SK-N-SH (cell line): ENCODE measurements at regions not wholly inside any gene's neighbourhood (a gene's known extent, or its start where the extent isn't known, plus 50 kb on each side); places are given as distances from the start of the nearest gene placed in this dataset.

Source experiments
- CTCF ChIA-PET: fragments of 300-600, 350-600 bp; formaldehyde crosslinking; extraction: SDS; loops from one replicate; lab custom pipeline; 2021; lab: Yijun Ruan, JAX
- POLR2A ChIA-PET: fragments of 350-600 bp; sonication (Branson Sonifier 250); formaldehyde crosslinking; extraction: SDS; loops from one replicate; lab custom pipeline; 2020; ENCODE audit warnings: antibody characterized with exemption, inconsistent platforms; lab: Yijun Ruan, JAX
- DNase-seq: peaks from one replicate; pipeline ENCODE4 v3.0.0; 2012
- H2AFZ ChIP-seq: fragments of 200-600 bp; sonication (generic); 2 replicates; pipeline ENCODE4 v1.8.1; 2016; ENCODE audit warnings: antibody characterized with exemption, mild to moderate bottlenecking, low read depth
- H3F3A ChIP-seq: fragments of 200-600 bp; sonication (generic); replicated peaks from 2 replicates; pipeline ENCODE3; 2016; ENCODE audit warnings: antibody characterized with exemption, mild to moderate bottlenecking; ENCODE audit not compliant: insufficient read depth
- H3K27ac ChIP-seq, 2 experiments: fragments of 200-500 bp in 1 of 2; fragments of 200-600 bp in 1 of 2; sonication (Bioruptor generic) in 1 of 2; sonication (generic), shearing (Covaris generic) in 1 of 2; 2 replicates each; pipeline versions ENCODE4 v1.5.1 to v1.6.1; 2014 to 2016; ENCODE audit warnings: low read depth in 2 of 2, inconsistent platforms in 1 of 2, low read length in 1 of 2, mild to moderate bottlenecking in 1 of 2, mixed read lengths in 1 of 2
- H3K27me3 ChIP-seq: fragments of 200-600 bp; sonication (generic), shearing (Covaris generic); 2 replicates; pipeline ENCODE4 v1.6.1; 2016; ENCODE audit warnings: mixed run types; ENCODE audit not compliant: insufficient read depth
- H3K36me3 ChIP-seq, 2 experiments: fragments of 200-500 bp in 1 of 2; fragments of 200-600 bp in 1 of 2; sonication (Bioruptor generic) in 1 of 2; sonication (generic) in 1 of 2; replicated peaks in 1 of 2; 2 replicates each; pipeline versions ENCODE3 to v1.5.1; 2014 to 2016; ENCODE audit warnings: low read length in 1 of 2, mild to moderate bottlenecking in 1 of 2; ENCODE audit not compliant: insufficient read depth in 2 of 2, control insufficient read depth in 1 of 2
- H3K4me1 ChIP-seq, 2 experiments: fragments of 200-500 bp in 1 of 2; fragments of 200-600 bp in 1 of 2; sonication (Bioruptor generic) in 1 of 2; sonication (generic), shearing (Covaris generic) in 1 of 2; 2 replicates each; pipeline versions ENCODE4 v1.5.1 to v1.6.1; 2014 to 2016; ENCODE audit warnings: low read depth in 1 of 2, low read length in 1 of 2, mixed run types in 1 of 2; ENCODE audit not compliant: insufficient read depth in 2 of 2, control insufficient read depth in 1 of 2
- H3K4me2 ChIP-seq: fragments of 200-600 bp; sonication (generic), shearing (Covaris generic); 2 replicates; pipeline ENCODE4 v1.6.1; 2017; ENCODE audit warnings: mixed run types
- H3K4me3 ChIP-seq, 2 experiments: fragments of 200-500 bp in 1 of 2; fragments of 200-600 bp in 1 of 2; sonication (Bioruptor generic) in 1 of 2; sonication (generic), shearing (Covaris generic) in 1 of 2; 2 replicates each; pipeline versions ENCODE4 v1.5.1 to v1.8.1; 2014 to 2016; ENCODE audit warnings: low read depth in 2 of 2, inconsistent platforms in 1 of 2, low read length in 1 of 2, mild to moderate bottlenecking in 1 of 2, mixed read lengths in 1 of 2, moderate library complexity in 1 of 2
- H3K79me2 ChIP-seq: fragments of 200-600 bp; sonication (generic); 2 replicates; pipeline ENCODE4 v1.8.1; 2017; ENCODE audit warnings: mild to moderate bottlenecking; ENCODE audit not compliant: insufficient read depth
- H3K9ac ChIP-seq: fragments of 200-600 bp; sonication (generic); 2 replicates; pipeline ENCODE4 v1.6.1; 2017; ENCODE audit warnings: mixed run types
- H3K9me2 ChIP-seq: fragments of 200-600 bp; sonication (generic); 2 replicates; pipeline ENCODE4 v1.6.1; 2017; ENCODE audit warnings: mixed run types
- H3K9me3 ChIP-seq: fragments of 200-600 bp; sonication (generic); 2 replicates; pipeline ENCODE4 v1.6.1; 2017; ENCODE audit warnings: mixed run types, mild to moderate bottlenecking, moderate library complexity
- H4K20me1 ChIP-seq: fragments of 200-600 bp; sonication (generic); 2 replicates; pipeline ENCODE4 v1.6.1; 2017; ENCODE audit warnings: mild to moderate bottlenecking, mixed run types; ENCODE audit not compliant: insufficient read depth
- CHD2 ChIP-seq: fragments of 150-350 bp; IDR thresholded peaks from 2 replicates; pipeline ENCODE4 v1.6.1; 2018; ENCODE audit warnings: low read length; ENCODE audit not compliant: partially characterized antibody
- ELF1 ChIP-seq: IDR thresholded peaks from 2 replicates; pipeline ENCODE4 v1.4.0; 2012
- EZH2phosphoT487 ChIP-seq: fragments of 200-600 bp; sonication (generic); IDR thresholded peaks from 2 replicates; pipeline ENCODE4 v1.6.1; 2017; ENCODE audit warnings: low read depth, mixed run types, mild to moderate bottlenecking, antibody characterized with exemption, moderate library complexity, borderline replicate concordance
- FOSL2 ChIP-seq: IDR thresholded peaks from 2 replicates; pipeline ENCODE4 v1.4.0; 2012; ENCODE audit warnings: low read depth, mild to moderate bottlenecking, moderate library complexity, borderline replicate concordance
- FOXJ3 ChIP-seq: sonication (generic); formaldehyde crosslinking; IDR thresholded peaks from 2 replicates; pipeline ENCODE4 v1.5.1; 2020; ENCODE audit warnings: mild to moderate bottlenecking, missing genetic modification reagents
- GATA2 ChIP-seq: sonication (generic); formaldehyde crosslinking; IDR thresholded peaks from 2 replicates; pipeline ENCODE4 v1.5.0; 2020; ENCODE audit warnings: mild to moderate bottlenecking, missing genetic modification reagents
- JUND ChIP-seq: IDR thresholded peaks from 2 replicates; pipeline ENCODE4 v1.4.0; 2012
- MEF2A ChIP-seq: IDR thresholded peaks from 2 replicates; pipeline ENCODE4 v1.4.0; 2012; ENCODE audit warnings: low read depth, borderline replicate concordance
- NFIC ChIP-seq: IDR thresholded peaks from 2 replicates; pipeline ENCODE4 v1.4.0; 2012; ENCODE audit warnings: borderline replicate concordance
- NRF1 ChIP-seq: IDR thresholded peaks from 2 replicates; pipeline ENCODE4 v1.6.1; 2012; ENCODE audit warnings: low read depth, mild to moderate bottlenecking, low read length
- RFX5 ChIP-seq: IDR thresholded peaks from 2 replicates; pipeline ENCODE4 v1.6.1; 2012; ENCODE audit warnings: mild to moderate bottlenecking, improper control_type of control experiment, low read length
- SIN3A ChIP-seq: IDR thresholded peaks from 2 replicates; pipeline ENCODE4 v1.6.1; 2012; ENCODE audit warnings: low read depth, mild to moderate bottlenecking, low read length, moderate library complexity, borderline replicate concordance
- SMC3 ChIP-seq: IDR thresholded peaks from 2 replicates; pipeline ENCODE4 v1.6.1; 2012; ENCODE audit warnings: low read depth, low read length, improper control_type of control experiment
- TAF1 ChIP-seq: IDR thresholded peaks from 2 replicates; pipeline ENCODE4 v1.6.1; 2012; ENCODE audit warnings: low read depth, mild to moderate bottlenecking, low read length, moderate library complexity, borderline replicate concordance
- TCF12 ChIP-seq: IDR thresholded peaks from 2 replicates; pipeline ENCODE4 v1.4.0; 2012
- WGBS: methylation state at CpG from one replicate; pipeline ENCODE4 v1.1.6; 2017; ENCODE audit warnings: low lambda C conversion rate; 5-methylcytosine and 5-hydroxymethylcytosine counted together
- TF ChIP-seq, protein P1 (sequence below): IDR thresholded peaks from 2 replicates; pipeline ENCODE4 v1.4.0; 2012; ENCODE audit warnings: low read depth
- TF ChIP-seq, protein P2 (sequence below): fragments of 150-350 bp; IDR thresholded peaks from 2 replicates; pipeline ENCODE4 v1.6.1; 2017; ENCODE audit warnings: antibody characterized with exemption, low read length, low read depth, borderline replicate concordance
- TF ChIP-seq, protein P3 (sequence below): IDR thresholded peaks from 2 replicates; pipeline ENCODE4 v1.6.1; 2012; ENCODE audit warnings: mild to moderate bottlenecking, low read depth, low read length, moderate library complexity
- TF ChIP-seq, protein P4 (sequence below): fragments of 150-350 bp; IDR thresholded peaks from 2 replicates; pipeline ENCODE4 v1.6.1; 2016; ENCODE audit warnings: mild to moderate bottlenecking, low read depth, low read length
- TF ChIP-seq, protein P5 (sequence below): IDR thresholded peaks from 2 replicates; pipeline ENCODE4 v1.4.0; 2012; ENCODE audit warnings: low read depth, borderline replicate concordance

DNA sequence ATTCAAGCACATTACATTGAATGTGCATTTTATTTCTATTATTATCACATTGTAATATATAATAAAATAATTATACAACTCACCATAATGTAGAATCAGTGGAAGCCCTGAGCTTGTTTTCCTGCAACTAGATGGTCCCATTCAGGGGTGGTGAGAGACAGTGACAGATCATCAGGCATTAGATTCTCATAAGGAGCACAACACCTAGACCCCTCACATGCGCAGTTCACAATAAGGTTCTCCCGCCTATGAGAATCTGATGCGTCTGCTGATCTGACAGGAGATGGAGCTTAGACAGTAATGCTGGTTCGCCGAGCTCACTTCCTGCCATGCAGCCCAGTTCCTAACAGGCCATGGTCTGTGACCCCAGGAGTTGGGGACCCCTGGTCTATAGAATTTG, 96.7 kb upstream of the RBBP6 start:
- H3K36me3 ChIP-seq = no peaks in the 10 kb centered on the region
- no peaks in the 10 kb centered on the region for H3K9me2 ChIP-seq
- no peak overlapping the region for H2AFZ ChIP-seq
- no peaks in the 10 kb centered on the region for H3F3A ChIP-seq
- ChIA-PET CTCF (no interaction called here), POLR2A (no interaction called here)
- H3K27me3 ChIP-seq = no peaks in the 10 kb centered on the region
- WGBS = 29% methylated on average over 5 of the region's 5 CpGs
- no peaks in the 10 kb centered on the region for H4K20me1 ChIP-seq
- no peaks in the 10 kb centered on the region for H3K79me2 ChIP-seq
- TF ChIP-seq RFX5 = no peak
- TF ChIP-seq, protein P1, sequence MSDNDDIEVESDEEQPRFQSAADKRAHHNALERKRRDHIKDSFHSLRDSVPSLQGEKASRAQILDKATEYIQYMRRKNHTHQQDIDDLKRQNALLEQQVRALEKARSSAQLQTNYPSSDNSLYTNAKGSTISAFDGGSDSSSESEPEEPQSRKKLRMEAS = no peak
- TF ChIP-seq FOXJ3 (CRISPR knock-in tag) = no peak
- TF ChIP-seq, protein P2, sequence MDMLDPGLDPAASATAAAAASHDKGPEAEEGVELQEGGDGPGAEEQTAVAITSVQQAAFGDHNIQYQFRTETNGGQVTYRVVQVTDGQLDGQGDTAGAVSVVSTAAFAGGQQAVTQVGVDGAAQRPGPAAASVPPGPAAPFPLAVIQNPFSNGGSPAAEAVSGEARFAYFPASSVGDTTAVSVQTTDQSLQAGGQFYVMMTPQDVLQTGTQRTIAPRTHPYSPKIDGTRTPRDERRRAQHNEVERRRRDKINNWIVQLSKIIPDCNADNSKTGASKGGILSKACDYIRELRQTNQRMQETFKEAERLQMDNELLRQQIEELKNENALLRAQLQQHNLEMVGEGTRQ = no peak
- no peak for TF ChIP-seq JUND
- TF ChIP-seq NFIC = no peak
- TF ChIP-seq NRF1 = no peak
- TF ChIP-seq ELF1 = no peak
- TF ChIP-seq, protein P3, sequence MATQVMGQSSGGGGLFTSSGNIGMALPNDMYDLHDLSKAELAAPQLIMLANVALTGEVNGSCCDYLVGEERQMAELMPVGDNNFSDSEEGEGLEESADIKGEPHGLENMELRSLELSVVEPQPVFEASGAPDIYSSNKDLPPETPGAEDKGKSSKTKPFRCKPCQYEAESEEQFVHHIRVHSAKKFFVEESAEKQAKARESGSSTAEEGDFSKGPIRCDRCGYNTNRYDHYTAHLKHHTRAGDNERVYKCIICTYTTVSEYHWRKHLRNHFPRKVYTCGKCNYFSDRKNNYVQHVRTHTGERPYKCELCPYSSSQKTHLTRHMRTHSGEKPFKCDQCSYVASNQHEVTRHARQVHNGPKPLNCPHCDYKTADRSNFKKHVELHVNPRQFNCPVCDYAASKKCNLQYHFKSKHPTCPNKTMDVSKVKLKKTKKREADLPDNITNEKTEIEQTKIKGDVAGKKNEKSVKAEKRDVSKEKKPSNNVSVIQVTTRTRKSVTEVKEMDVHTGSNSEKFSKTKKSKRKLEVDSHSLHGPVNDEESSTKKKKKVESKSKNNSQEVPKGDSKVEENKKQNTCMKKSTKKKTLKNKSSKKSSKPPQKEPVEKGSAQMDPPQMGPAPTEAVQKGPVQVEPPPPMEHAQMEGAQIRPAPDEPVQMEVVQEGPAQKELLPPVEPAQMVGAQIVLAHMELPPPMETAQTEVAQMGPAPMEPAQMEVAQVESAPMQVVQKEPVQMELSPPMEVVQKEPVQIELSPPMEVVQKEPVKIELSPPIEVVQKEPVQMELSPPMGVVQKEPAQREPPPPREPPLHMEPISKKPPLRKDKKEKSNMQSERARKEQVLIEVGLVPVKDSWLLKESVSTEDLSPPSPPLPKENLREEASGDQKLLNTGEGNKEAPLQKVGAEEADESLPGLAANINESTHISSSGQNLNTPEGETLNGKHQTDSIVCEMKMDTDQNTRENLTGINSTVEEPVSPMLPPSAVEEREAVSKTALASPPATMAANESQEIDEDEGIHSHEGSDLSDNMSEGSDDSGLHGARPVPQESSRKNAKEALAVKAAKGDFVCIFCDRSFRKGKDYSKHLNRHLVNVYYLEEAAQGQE = no peak
- TF ChIP-seq, protein P4, sequence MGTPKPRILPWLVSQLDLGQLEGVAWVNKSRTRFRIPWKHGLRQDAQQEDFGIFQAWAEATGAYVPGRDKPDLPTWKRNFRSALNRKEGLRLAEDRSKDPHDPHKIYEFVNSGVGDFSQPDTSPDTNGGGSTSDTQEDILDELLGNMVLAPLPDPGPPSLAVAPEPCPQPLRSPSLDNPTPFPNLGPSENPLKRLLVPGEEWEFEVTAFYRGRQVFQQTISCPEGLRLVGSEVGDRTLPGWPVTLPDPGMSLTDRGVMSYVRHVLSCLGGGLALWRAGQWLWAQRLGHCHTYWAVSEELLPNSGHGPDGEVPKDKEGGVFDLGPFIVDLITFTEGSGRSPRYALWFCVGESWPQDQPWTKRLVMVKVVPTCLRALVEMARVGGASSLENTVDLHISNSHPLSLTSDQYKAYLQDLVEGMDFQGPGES = no peak
- TF ChIP-seq EZH2phosphoT487 = no peak
- no peak for TF ChIP-seq FOSL2
- TF ChIP-seq SMC3 = no peak
- no peak for TF ChIP-seq MEF2A
- TF ChIP-seq CHD2 = no peak
- no peak for TF ChIP-seq TCF12
- no peak for TF ChIP-seq TAF1
- TF ChIP-seq, protein P5, sequence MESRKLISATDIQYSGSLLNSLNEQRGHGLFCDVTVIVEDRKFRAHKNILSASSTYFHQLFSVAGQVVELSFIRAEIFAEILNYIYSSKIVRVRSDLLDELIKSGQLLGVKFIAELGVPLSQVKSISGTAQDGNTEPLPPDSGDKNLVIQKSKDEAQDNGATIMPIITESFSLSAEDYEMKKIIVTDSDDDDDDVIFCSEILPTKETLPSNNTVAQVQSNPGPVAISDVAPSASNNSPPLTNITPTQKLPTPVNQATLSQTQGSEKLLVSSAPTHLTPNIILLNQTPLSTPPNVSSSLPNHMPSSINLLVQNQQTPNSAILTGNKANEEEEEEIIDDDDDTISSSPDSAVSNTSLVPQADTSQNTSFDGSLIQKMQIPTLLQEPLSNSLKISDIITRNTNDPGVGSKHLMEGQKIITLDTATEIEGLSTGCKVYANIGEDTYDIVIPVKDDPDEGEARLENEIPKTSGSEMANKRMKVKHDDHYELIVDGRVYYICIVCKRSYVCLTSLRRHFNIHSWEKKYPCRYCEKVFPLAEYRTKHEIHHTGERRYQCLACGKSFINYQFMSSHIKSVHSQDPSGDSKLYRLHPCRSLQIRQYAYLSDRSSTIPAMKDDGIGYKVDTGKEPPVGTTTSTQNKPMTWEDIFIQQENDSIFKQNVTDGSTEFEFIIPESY = no peak
- TF ChIP-seq GATA2 (CRISPR knock-in tag) = no peak
- TF ChIP-seq SIN3A = no peak
- H3K9ac ChIP-seq = no peak overlapping the region
- H3K4me1 ChIP-seq = no peaks in the 10 kb centered on the region
- H3K9me3 ChIP-seq = no peaks in the 10 kb centered on the region
- no peak overlapping the region for H3K27ac ChIP-seq
- H3K4me2 ChIP-seq = no peak overlapping the region
- DNase-seq = no peak
- no peak overlapping the region for H3K4me3 ChIP-seq
